ENCODE measurements at regions not wholly inside any gene's neighbourhood (a gene's known extent, or its start where the extent isn't known, plus 50 kb on each side); places are given as distances from the start of the nearest gene placed in this dataset.

GRCh38 chr20:52569201-52569600 lies 377.6 kb upstream of the ZFP64 start:
- H3K14ac ChIP-seq (replicated peaks; ENCODE audit: low read depth, low read length): no peak overlapping the region
- no peak overlapping the region for H2BK120ac ChIP-seq (ENCODE audit: low read depth, low read length)
- H2BK5ac ChIP-seq (ENCODE audit: low read depth, low read length, poor library complexity, severe bottlenecking): no peak overlapping the region
- no TSS peak for BruUV-seq (replicated peaks)
- intact Hi-C loops (cut with micrococcal nuclease): no loop called here
- no peaks in the 10 kb centered on the region for H3K27me3 ChIP-seq (ENCODE audit: control insufficient read depth, insufficient read depth, low read length)
- ChIA-PET CTCF (no interaction called here), POLR2A (ENCODE audit: unreplicated experiment) (no interaction called here)
- H3K4ac ChIP-seq (ENCODE audit: low read depth, low read length): no peak overlapping the region
- no peak overlapping the region for H3K4me2 ChIP-seq (ENCODE audit: low read depth, low read length)
- H3K9me1 ChIP-seq (ENCODE audit: insufficient read depth, low read length): no peaks in the 10 kb centered on the region
- no peak overlapping the region for H3K18ac ChIP-seq (ENCODE audit: low read depth, low read length)
- H3K9me3 ChIP-seq (ENCODE audit: control insufficient read depth, insufficient read depth, low read length): no peaks in the 10 kb centered on the region
- H4K5ac ChIP-seq (ENCODE audit: low read depth, low read length): no peak overlapping the region
- in situ Hi-C loops (cut with MboI; ENCODE audit: low sequenced_read_pairs): no loop called here
- H2AK5ac ChIP-seq (ENCODE audit: low read depth, low read length): no peak overlapping the region
- no peak overlapping the region for H3K23ac ChIP-seq (ENCODE audit: low read depth, low read length)
- 67% methylated on average over 2 of the region's 3 CpGs; no CpG with 5 or more reads in 1 of the 2 experiments for WGBS, 2 experiments (ENCODE audit: extremely low coverage in 2 of 2, insufficient read length in 1 of 2)
- H3K79me1 ChIP-seq (ENCODE audit: low read depth in 1 of 2, low read length in 2 of 2): no peaks in the 10 kb centered on the region
- H4K20me1 ChIP-seq (ENCODE audit: insufficient read depth, low read length): no peaks in the 10 kb centered on the region
- no peak overlapping the region for H3K56ac ChIP-seq (ENCODE audit: extremely low read depth, insufficient read depth, low read length)
- no peak for ATAC-seq (ENCODE audit: low read depth)
- H3K4me3 ChIP-seq (ENCODE audit: insufficient read depth, low read depth, low read length): no peak overlapping the region
- H4K91ac ChIP-seq (ENCODE audit: insufficient read depth, low read depth, low read length): no peak overlapping the region
- H2AFZ ChIP-seq (replicated peaks; ENCODE audit: low read length, poor library complexity): no peak overlapping the region
- no peak overlapping the region for H2BK20ac ChIP-seq (ENCODE audit: low read depth, low read length)
- no peak overlapping the region for H2BK15ac ChIP-seq (ENCODE audit: low read depth, low read length)
- H3K4me1 ChIP-seq (ENCODE audit: control insufficient read depth, insufficient read depth, low read length): no peaks in the 10 kb centered on the region
- no peak for TF ChIP-seq POLR2A (IDR thresholded peaks at IDR 0.05; ENCODE audit: low read depth, low read length)
- no peak for TF ChIP-seq BHLHE40 (IDR thresholded peaks at IDR 0.05; ENCODE audit: low read depth, low read length)
- TF ChIP-seq MAFK (IDR thresholded peaks at IDR 0.05; ENCODE audit: low read depth, low read length): no peak
- no peak for TF ChIP-seq NFE2L2 (IDR thresholded peaks at IDR 0.05; ENCODE audit: low read depth, low read length)
- no peak for TF ChIP-seq USF2 (IDR thresholded peaks at IDR 0.05; ENCODE audit: low read depth, low read length)
- no peak for TF ChIP-seq CHD1 (IDR thresholded peaks at IDR 0.05; ENCODE audit: low read depth, low read length)
- TF ChIP-seq MXI1 (IDR thresholded peaks at IDR 0.05; ENCODE audit: borderline replicate concordance, low read depth, low read length): no peak
- TF ChIP-seq ELK1 (IDR thresholded peaks at IDR 0.05; ENCODE audit: borderline replicate concordance, low read depth, low read length): no peak
- no peak for TF ChIP-seq MAZ (IDR thresholded peaks at IDR 0.05; ENCODE audit: borderline replicate concordance, low read depth, low read length)
- no peak for TF ChIP-seq CTCF (conservative IDR thresholded peaks at IDR 0.05; ENCODE audit: low read depth, low read length)
- no peak for TF ChIP-seq CEBPB (IDR thresholded peaks at IDR 0.05; ENCODE audit: low read depth, low read length)
- TF ChIP-seq FOS (IDR thresholded peaks at IDR 0.05; ENCODE audit: low read depth, low read length): no peak
- TF ChIP-seq RCOR1 (IDR thresholded peaks at IDR 0.05; ENCODE audit: insufficient replicate concordance, low read length): no peak
- no peak for TF ChIP-seq SMC3 (IDR thresholded peaks at IDR 0.05; ENCODE audit: low read depth, low read length)
- no peak for TF ChIP-seq RAD21 (IDR thresholded peaks at IDR 0.05; ENCODE audit: low read length)
- no peak for TF ChIP-seq RFX5 (IDR thresholded peaks at IDR 0.05; ENCODE audit: low read depth, low read length)
- H3K9ac ChIP-seq (ENCODE audit: low read depth, low read length): no peak overlapping the region
- H4K8ac ChIP-seq (ENCODE audit: low read depth in 2 of 2, low read length in 2 of 2): no peak overlapping the region
- no peak for DNase-seq
- no peaks in the 10 kb centered on the region for H3K36me3 ChIP-seq (ENCODE audit: control insufficient read depth, insufficient read depth, low read length)
- H2AK9ac ChIP-seq (replicated peaks; ENCODE audit: low read depth, low read length, poor library complexity): no peak overlapping the region
- H3K27ac ChIP-seq (ENCODE audit: insufficient read depth, low read length): no peak overlapping the region
- dilution Hi-C loops (cut with HindIII; ENCODE audit: low sequenced_read_pairs, unreplicated experiment): no loop called here

Data from IMR-90 (cell line).